OCI-LY1 (cell line): ENCODE measurements at regions not wholly inside any gene's neighbourhood (a gene's known extent, or its start where the extent isn't known, plus 50 kb on each side); places are given as distances from the start of the nearest gene placed in this dataset.

Experiments used
- EZH2 ChIP-seq: fragments of 200-600 bp; sonication (generic), shearing (Covaris generic); IDR thresholded peaks from 2 replicates; pipeline ENCODE4 v1.8.0; 2017; ENCODE audit warnings: borderline replicate concordance, mixed run types, mild to moderate bottlenecking, antibody characterized with exemption, low read length, moderate library complexity, mixed read lengths
- TF ChIP-seq, protein P1 (sequence below): fragments of 200-600 bp; sonication (generic), shearing (Covaris generic); IDR thresholded peaks from 2 replicates; pipeline ENCODE4 v1.5.1; 2017; ENCODE audit warnings: mild to moderate bottlenecking, antibody characterized with exemption, low read length, moderate library complexity, mixed read lengths

DNA sequence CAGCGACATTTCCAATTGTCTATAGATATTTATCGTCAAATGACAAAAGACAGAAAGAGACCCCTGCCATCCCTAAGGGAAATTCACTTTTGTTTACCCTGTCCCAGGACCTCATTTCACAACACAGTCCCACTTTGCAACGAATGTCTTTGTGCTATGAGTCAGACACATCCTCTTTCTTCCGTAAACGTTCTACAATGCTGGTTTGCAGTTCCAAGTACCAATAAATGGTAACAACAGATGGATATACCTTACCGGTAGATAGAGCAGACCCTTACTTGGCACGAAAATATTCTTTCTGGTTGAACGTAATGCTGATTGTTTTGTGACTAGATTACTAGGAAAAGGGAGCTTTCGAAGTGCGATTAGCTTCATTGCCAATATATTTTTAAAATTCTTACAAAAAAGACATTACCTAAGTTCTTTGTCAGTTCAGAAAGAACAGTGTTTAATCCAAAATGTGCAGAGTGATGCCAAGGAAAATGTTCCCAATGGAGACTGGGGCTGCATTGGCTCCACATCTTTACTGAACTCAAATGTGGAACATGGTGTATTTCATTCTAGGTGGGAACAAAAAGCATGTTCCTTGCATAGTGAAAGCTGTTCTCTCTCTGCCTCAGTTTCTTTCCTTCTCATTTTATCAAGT is 202.5 kb upstream of the SLC27A6 start:
- TF ChIP-seq, protein P1, sequence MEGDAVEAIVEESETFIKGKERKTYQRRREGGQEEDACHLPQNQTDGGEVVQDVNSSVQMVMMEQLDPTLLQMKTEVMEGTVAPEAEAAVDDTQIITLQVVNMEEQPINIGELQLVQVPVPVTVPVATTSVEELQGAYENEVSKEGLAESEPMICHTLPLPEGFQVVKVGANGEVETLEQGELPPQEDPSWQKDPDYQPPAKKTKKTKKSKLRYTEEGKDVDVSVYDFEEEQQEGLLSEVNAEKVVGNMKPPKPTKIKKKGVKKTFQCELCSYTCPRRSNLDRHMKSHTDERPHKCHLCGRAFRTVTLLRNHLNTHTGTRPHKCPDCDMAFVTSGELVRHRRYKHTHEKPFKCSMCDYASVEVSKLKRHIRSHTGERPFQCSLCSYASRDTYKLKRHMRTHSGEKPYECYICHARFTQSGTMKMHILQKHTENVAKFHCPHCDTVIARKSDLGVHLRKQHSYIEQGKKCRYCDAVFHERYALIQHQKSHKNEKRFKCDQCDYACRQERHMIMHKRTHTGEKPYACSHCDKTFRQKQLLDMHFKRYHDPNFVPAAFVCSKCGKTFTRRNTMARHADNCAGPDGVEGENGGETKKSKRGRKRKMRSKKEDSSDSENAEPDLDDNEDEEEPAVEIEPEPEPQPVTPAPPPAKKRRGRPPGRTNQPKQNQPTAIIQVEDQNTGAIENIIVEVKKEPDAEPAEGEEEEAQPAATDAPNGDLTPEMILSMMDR, result no peak
- TF ChIP-seq EZH2, result no peak
